GM12892 (cell line): ENCODE measurements at regions not wholly inside any gene's neighbourhood (a gene's known extent, or its start where the extent isn't known, plus 50 kb on each side); places are given as distances from the start of the nearest gene placed in this dataset.

Source experiments
- POLR2A ChIP-seq: IDR thresholded peaks from 2 replicates; pipeline ENCODE4 v1.6.1; 2011; ENCODE audit warnings: low read depth, low read length, control low read depth
- POLR2AphosphoS5 ChIP-seq: IDR thresholded peaks from 2 replicates; pipeline ENCODE4 v1.6.1; 2011; ENCODE audit warnings: low read depth, low read length, control low read depth
- TAF1 ChIP-seq: IDR thresholded peaks from 2 replicates; pipeline ENCODE4 v1.6.1; 2011; ENCODE audit warnings: low read depth, mild to moderate bottlenecking, control low read depth, low read length, borderline replicate concordance

DNA sequence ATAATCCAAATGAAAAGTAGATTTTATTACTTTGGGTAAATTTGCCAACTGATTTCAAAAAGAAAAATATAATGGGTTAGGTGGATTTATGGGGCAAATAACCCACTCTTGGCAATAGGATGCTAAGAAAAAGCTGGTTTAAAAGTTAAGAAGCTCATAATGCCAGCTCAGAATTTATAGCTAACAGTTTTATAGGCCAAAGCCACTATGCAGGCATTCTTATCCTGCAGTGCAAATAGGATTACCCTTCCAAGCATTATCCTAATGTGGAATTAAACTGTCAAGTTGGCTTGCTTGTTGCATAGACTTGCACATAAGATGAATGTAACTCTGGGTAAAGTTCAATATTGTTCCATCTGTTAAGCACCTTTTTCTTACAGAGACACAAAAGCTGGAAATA, 703.0 kb downstream of the PCDH18 start:
- TF ChIP-seq POLR2A (no peak), POLR2AphosphoS5 (no peak), TAF1 (no peak)
